OCI-LY3 (cell line): ENCODE measurements at regions not wholly inside any gene's neighbourhood (a gene's known extent, or its start where the extent isn't known, plus 50 kb on each side); places are given as distances from the start of the nearest gene placed in this dataset.
"Not testable (repeated sequence)": the region's sequence is repeated elsewhere in the genome, so short reads cannot be mapped to it uniquely, and the experiment has no call there.

ENCODE experiments used
- H2AFZ ChIP-seq: fragments of 200-600, 300-600 bp; shearing (Covaris generic); 2 replicates; pipeline ENCODE4 v1.6.0; 2014; ENCODE audit warnings: antibody characterized with exemption, low read depth, low read length
- H3K27ac ChIP-seq: fragments of 200-600, 300-600 bp; sonication (generic); 2 replicates; pipeline ENCODE4 v1.5.1; 2014; ENCODE audit warnings: mild to moderate bottlenecking, low read length, moderate library complexity, mixed read lengths
- H3K27me3 ChIP-seq: fragments of 200-600, 300-600 bp; sonication (generic); 2 replicates; pipeline ENCODE4 v1.6.1; 2014; ENCODE audit warnings: low read depth, low read length, mixed read lengths
- H3K36me3 ChIP-seq: fragments of 200-600, 300-600 bp; sonication (generic); replicated peaks from 2 replicates; pipeline ENCODE3; 2014; ENCODE audit warnings: low read depth, low read length, mixed read lengths
- H3K4me1 ChIP-seq: fragments of 300-600, 200-600 bp; sonication (generic); 2 replicates; pipeline ENCODE4 v1.6.1; 2014; ENCODE audit warnings: low read length, mixed read lengths
- H3K4me2 ChIP-seq: fragments of 200-600, 300-600 bp; sonication (generic); 2 replicates; pipeline ENCODE4 v1.6.1; 2014; ENCODE audit warnings: low read length, mixed read lengths
- H3K4me3 ChIP-seq: fragments of 300-600, 200-600 bp; sonication (generic); 2 replicates; pipeline ENCODE4 v1.5.1; 2014; ENCODE audit warnings: antibody characterized with exemption, mild to moderate bottlenecking, low read length, moderate library complexity
- H3K79me2 ChIP-seq: fragments of 300-600, 200-600 bp; shearing (Covaris generic); 2 replicates; pipeline ENCODE4 v1.6.1; 2014; ENCODE audit warnings: mild to moderate bottlenecking, low read length, mixed read lengths
- H3K9ac ChIP-seq: fragments of 300-600, 200-600 bp; shearing (Covaris generic); 2 replicates; pipeline ENCODE4 v1.6.0; 2014; ENCODE audit warnings: mild to moderate bottlenecking, low read length, moderate library complexity
- H3K9me3 ChIP-seq: fragments of 200-600, 300-600 bp; shearing (Covaris generic); 2 replicates; pipeline ENCODE4 v1.6.1; 2014; ENCODE audit warnings: low read length, mixed read lengths; ENCODE audit not compliant: insufficient read depth
- H4K20me1 ChIP-seq: fragments of 200-600, 300-600 bp; sonication (generic); 2 replicates; pipeline ENCODE4 v1.6.1; 2016; ENCODE audit warnings: low read length, mixed read lengths; ENCODE audit not compliant: insufficient read depth
- CTCF ChIP-seq: fragments of 200-600, 300-600 bp; sonication (generic); IDR thresholded peaks from 2 replicates; pipeline ENCODE4 v1.5.1; 2014; ENCODE audit warnings: antibody characterized with exemption, low read length, low read depth
- EZH2phosphoT487 ChIP-seq: fragments of 200-600 bp; shearing (Covaris generic); IDR thresholded peaks from 2 replicates; pipeline ENCODE4 v1.6.1; 2018; ENCODE audit warnings: antibody characterized with exemption, mixed run types, low read depth

GRCh38 chr11:109062445-109062844, 359.5 kb upstream of the C11orf87 start:
- H3K4me2 ChIP-seq: no peak overlapping the region
- no peaks in the 10 kb centered on the region for H4K20me1 ChIP-seq
- no peak overlapping the region for H3K4me3 ChIP-seq
- H3K4me1 ChIP-seq: peaks cover 14% of the 10 kb centered on the region
- TF ChIP-seq EZH2phosphoT487: no peak
- TF ChIP-seq CTCF: no peak
- no peak overlapping the region for H2AFZ ChIP-seq
- no peaks in the 10 kb centered on the region for H3K27me3 ChIP-seq
- H3K9ac ChIP-seq: no peak overlapping the region
- no peak overlapping the region for H3K27ac ChIP-seq
- H3K9me3 ChIP-seq: no peaks in the 10 kb centered on the region
- no peaks in the 10 kb centered on the region for H3K79me2 ChIP-seq
- no peaks in the 10 kb centered on the region for H3K36me3 ChIP-seq

- Histone ChIP-seq H3K36me3 (no peaks in the 10 kb centered on the region), H3K79me2 (no peaks in the 10 kb centered on the region), H3K4me3 (no peak overlapping the region), H3K4me1 (peaks cover 14% of the 10 kb centered on the region), H3K27me3 (no peaks in the 10 kb centered on the region), H3K9me3 (no peaks in the 10 kb centered on the region), H3K27ac (no peak overlapping the region), H2AFZ (no peak overlapping the region), H3K4me2 (no peak overlapping the region), H3K9ac (no peak overlapping the region), H4K20me1 (no peaks in the 10 kb centered on the region)
- TF ChIP-seq EZH2phosphoT487: no peak
- no peak for TF ChIP-seq CTCF
Measured at GRCh38 chr11:109062871-109063270, 359.1 kb upstream of the C11orf87 start.

GRCh38 chr11:109064618-109065311, 357.2 kb upstream of the C11orf87 start:
- H3K4me2 ChIP-seq, H3K9ac ChIP-seq, H2AFZ ChIP-seq: not testable (repeated sequence)

GRCh38 chr11:109071262-109071661, 350.7 kb upstream of the C11orf87 start:
- Histone ChIP-seq H3K9me3 (peaks cover 3% of the 10 kb centered on the region; the same call in 1 of the 2 replicates), H2AFZ (no peak overlapping the region), H3K27ac (no peak overlapping the region), H3K4me2 (no peak overlapping the region), H3K27me3 (no peaks in the 10 kb centered on the region), H4K20me1 (no peaks in the 10 kb centered on the region), H3K36me3 (no peaks in the 10 kb centered on the region), H3K4me1 (peaks cover 13% of the 10 kb centered on the region), H3K79me2 (no peaks in the 10 kb centered on the region), H3K9ac (no peak overlapping the region), H3K4me3 (no peak overlapping the region)
- TF ChIP-seq CTCF (no peak), EZH2phosphoT487 (no peak)

More at GRCh38 chr11:109064618-109065311, 357.2 kb upstream of the C11orf87 start:
- H3K9me3 ChIP-seq, H3K36me3 ChIP-seq, H3K79me2 ChIP-seq, H3K4me1 ChIP-seq, H3K27ac ChIP-seq, H3K27me3 ChIP-seq, H4K20me1 ChIP-seq, H3K4me3 ChIP-seq: not testable (repeated sequence)
